Keratinocyte (primary cell): ENCODE measurements at regions not wholly inside any gene's neighbourhood (a gene's known extent, or its start where the extent isn't known, plus 50 kb on each side); places are given as distances from the start of the nearest gene placed in this dataset.

ENCODE experiments used
- DNase-seq: peaks from one replicate; pipeline ENCODE4 v3.0.0-alpha.2; 2011; ENCODE audit warnings: low read depth, missing footprints, low spot score
- FAIRE-seq: peaks from 2 replicates; lab custom pipeline; 2011; peaks lifted over from hg19 to GRCh38; lab: Jason Lieb, UNC
- H2AFZ ChIP-seq: 2 replicates; pipeline ENCODE4 v1.6.0; 2012; ENCODE audit warnings: low read length, control low read depth, inconsistent platforms; ENCODE audit not compliant: control insufficient read depth
- H3K27ac ChIP-seq: 2 replicates; pipeline ENCODE4 v1.5.1; 2011; ENCODE audit warnings: low read length; ENCODE audit not compliant: control insufficient read depth, insufficient read depth
- H3K27me3 ChIP-seq: 3 replicates; pipeline ENCODE4 v1.6.0; 2011; ENCODE audit warnings: low read length; ENCODE audit not compliant: control insufficient read depth, insufficient read depth; ENCODE audit errors: extremely low read depth
- H3K36me3 ChIP-seq, 2 experiments: 2 replicates in 1 of 2; 3 replicates in 1 of 2; pipeline ENCODE4 v1.5.1; 2011; ENCODE audit warnings: low read length in 2 of 2, mild to moderate bottlenecking in 1 of 2; ENCODE audit not compliant: control insufficient read depth in 2 of 2, insufficient read depth in 2 of 2; ENCODE audit errors: extremely low read depth in 1 of 2
- H3K4me1 ChIP-seq: 3 replicates; pipeline ENCODE4 v1.5.1; 2011; ENCODE audit warnings: low read length; ENCODE audit not compliant: control insufficient read depth, insufficient read depth; ENCODE audit errors: extremely low read depth
- H3K4me2 ChIP-seq: 3 replicates; pipeline ENCODE4 v1.6.0; 2011; ENCODE audit warnings: low read depth, low read length; ENCODE audit not compliant: control insufficient read depth, insufficient read depth; ENCODE audit errors: extremely low read depth
- H3K4me3 ChIP-seq, 3 experiments: fragments of 200-600 bp in 1 of 3; sonication (generic) in 1 of 3; 2 replicates in 2 of 3; 3 replicates in 1 of 3; pipeline ENCODE4 v1.5.1; 2011 to 2016; ENCODE audit warnings: low read length in 3 of 3, mild to moderate bottlenecking in 3 of 3, control low read depth in 2 of 3, inconsistent platforms in 1 of 3, low read depth in 1 of 3, mixed read lengths in 1 of 3, mixed run types in 1 of 3, moderate library complexity in 1 of 3; ENCODE audit not compliant: control insufficient read depth in 2 of 3, insufficient read depth in 2 of 3; ENCODE audit errors: extremely low read depth in 1 of 3
- H3K79me2 ChIP-seq: 2 replicates; pipeline ENCODE4 v1.6.0; 2012; ENCODE audit warnings: low read length; ENCODE audit not compliant: control insufficient read depth, insufficient read depth
- H3K9ac ChIP-seq: 3 replicates; pipeline ENCODE4 v1.6.0; 2011; ENCODE audit warnings: low read length; ENCODE audit not compliant: control insufficient read depth, insufficient read depth; ENCODE audit errors: extremely low read depth
- H3K9me1 ChIP-seq: 3 replicates; pipeline ENCODE4 v1.6.0; 2011; ENCODE audit warnings: low read length; ENCODE audit not compliant: control insufficient read depth, insufficient read depth; ENCODE audit errors: extremely low read depth
- H3K9me3 ChIP-seq: 2 replicates; pipeline ENCODE4 v1.5.1; 2012; ENCODE audit warnings: low read depth, low read length; ENCODE audit not compliant: control insufficient read depth
- H4K20me1 ChIP-seq: 3 replicates; pipeline ENCODE4 v1.6.0; 2011; ENCODE audit warnings: low read length; ENCODE audit not compliant: control insufficient read depth, insufficient read depth; ENCODE audit errors: extremely low read depth
- EZH2 ChIP-seq: IDR thresholded peaks from one replicate; pipeline ENCODE4 v1.6.1; 2012; ENCODE audit warnings: inconsistent platforms, mild to moderate bottlenecking, low read length, moderate library complexity
- dilution Hi-C: fragments of 300-500 bp; cut with MboI; formaldehyde crosslinking; loops from one replicate; pipeline ENCODE4 v1.7.0; 2020; ENCODE audit warnings: low sequenced_read_pairs; ENCODE audit not compliant: extremely low pct_ligation_motif_present
- TF ChIP-seq, protein P1 (sequence below), 3 experiments: IDR thresholded peaks in 1 of 3; conservative IDR thresholded peaks in 1 of 3; optimal IDR thresholded peaks in 1 of 3; 2 replicates in 2 of 3; 3 replicates in 1 of 3; pipeline versions ENCODE3 to v1.5.1; 2011; ENCODE audit warnings: low read length in 3 of 3, mild to moderate bottlenecking in 3 of 3, moderate library complexity in 2 of 3, control low read depth in 1 of 3, inconsistent platforms in 1 of 3; ENCODE audit not compliant: insufficient read depth in 2 of 3; ENCODE audit errors: extremely low read depth in 1 of 3

DNA sequence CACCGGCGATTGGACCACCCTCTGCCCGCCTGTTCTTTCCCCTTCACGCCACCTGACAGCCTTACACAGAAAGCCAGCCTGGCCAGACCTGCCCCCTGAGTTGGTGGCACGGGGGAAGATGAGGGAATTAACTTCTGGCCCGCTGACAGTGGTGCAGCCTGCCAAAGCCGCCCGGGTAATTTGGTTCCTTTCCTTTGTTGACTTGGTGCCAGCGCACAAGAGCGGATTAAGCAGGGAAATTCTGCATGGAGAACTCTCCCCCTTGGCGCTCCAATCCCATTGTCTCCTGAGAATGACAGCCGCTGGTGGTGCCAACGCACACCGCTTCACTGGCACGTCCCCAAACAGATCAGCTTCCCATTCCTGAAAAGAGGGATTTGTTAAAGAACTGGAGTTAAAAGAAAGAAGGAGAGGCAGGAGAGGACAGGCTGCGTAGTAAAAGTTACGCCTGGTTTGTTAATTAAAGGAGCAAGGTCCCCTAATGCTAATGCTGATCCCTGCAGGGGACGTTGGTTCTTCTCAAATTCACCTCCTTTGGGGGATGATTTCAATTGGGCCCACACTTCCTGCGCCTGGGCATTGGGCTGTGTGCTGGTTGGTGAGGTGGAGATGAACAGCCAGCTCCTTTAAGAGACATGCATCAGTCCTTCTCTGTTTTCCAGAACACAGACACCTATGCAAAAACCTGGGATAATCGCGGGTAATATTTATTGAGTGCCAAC lies 286.8 kb downstream of the MYCN start:
- DNase-seq (no peak), FAIRE-seq (no peak)
- H3K9ac ChIP-seq, result no peak overlapping the region
- H3K4me1 ChIP-seq, result no peaks in the 10 kb centered on the region
- peaks cover 10% of the 10 kb centered on the region for H3K27me3 ChIP-seq
- dilution Hi-C loops, result no loop called here
- no peaks in the 10 kb centered on the region for H3K36me3 ChIP-seq
- H3K9me1 ChIP-seq, result no peaks in the 10 kb centered on the region
- no peak overlapping the region for H3K4me3 ChIP-seq
- H3K79me2 ChIP-seq, result no peaks in the 10 kb centered on the region
- no peaks in the 10 kb centered on the region for H3K9me3 ChIP-seq
- H3K4me2 ChIP-seq, result no peak overlapping the region
- no peaks in the 10 kb centered on the region for H4K20me1 ChIP-seq
- H3K27ac ChIP-seq, result no peak overlapping the region
- no peak overlapping the region for H2AFZ ChIP-seq
- TF ChIP-seq, protein P1, sequence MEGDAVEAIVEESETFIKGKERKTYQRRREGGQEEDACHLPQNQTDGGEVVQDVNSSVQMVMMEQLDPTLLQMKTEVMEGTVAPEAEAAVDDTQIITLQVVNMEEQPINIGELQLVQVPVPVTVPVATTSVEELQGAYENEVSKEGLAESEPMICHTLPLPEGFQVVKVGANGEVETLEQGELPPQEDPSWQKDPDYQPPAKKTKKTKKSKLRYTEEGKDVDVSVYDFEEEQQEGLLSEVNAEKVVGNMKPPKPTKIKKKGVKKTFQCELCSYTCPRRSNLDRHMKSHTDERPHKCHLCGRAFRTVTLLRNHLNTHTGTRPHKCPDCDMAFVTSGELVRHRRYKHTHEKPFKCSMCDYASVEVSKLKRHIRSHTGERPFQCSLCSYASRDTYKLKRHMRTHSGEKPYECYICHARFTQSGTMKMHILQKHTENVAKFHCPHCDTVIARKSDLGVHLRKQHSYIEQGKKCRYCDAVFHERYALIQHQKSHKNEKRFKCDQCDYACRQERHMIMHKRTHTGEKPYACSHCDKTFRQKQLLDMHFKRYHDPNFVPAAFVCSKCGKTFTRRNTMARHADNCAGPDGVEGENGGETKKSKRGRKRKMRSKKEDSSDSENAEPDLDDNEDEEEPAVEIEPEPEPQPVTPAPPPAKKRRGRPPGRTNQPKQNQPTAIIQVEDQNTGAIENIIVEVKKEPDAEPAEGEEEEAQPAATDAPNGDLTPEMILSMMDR (optimal IDR thresholded peaks at IDR 0.05 in 1 of 3, IDR thresholded peaks at IDR 0.05 in 1 of 3, conservative IDR thresholded peaks at IDR 0.05 in 1 of 3; ENCODE audit: extremely low read depth in 1 of 3, insufficient read depth in 2 of 3, low read length in 3 of 3), result no peak
- no peak for TF ChIP-seq EZH2

DNA sequence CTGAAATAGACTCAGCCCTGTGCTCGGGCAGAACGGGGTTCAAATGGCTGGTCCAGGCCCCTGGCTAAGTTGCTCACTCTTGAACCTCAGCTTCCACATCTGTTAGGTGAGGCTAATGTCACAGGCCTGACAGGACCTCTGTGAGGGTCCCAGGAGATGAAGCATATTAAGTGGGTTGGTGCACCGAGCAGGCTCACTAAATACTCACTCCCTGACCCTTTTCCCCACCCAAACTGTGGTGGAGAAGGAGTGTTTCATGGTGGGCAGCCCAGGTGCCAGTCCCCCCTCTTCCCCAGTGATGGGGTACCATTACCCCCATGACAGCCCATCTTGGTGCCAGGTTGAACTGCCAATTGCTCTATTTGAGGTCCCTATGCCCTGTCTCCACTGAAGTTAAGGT lies 286.0 kb downstream of the MYCN start:
- Histone ChIP-seq H2AFZ (no peak overlapping the region), H3K4me1 (no peaks in the 10 kb centered on the region), H3K4me3 (no peak overlapping the region), H3K9me1 (no peaks in the 10 kb centered on the region), H3K36me3 (no peaks in the 10 kb centered on the region), H3K4me2 (no peak overlapping the region), H3K79me2 (no peaks in the 10 kb centered on the region), H3K9ac (no peak overlapping the region), H4K20me1 (no peaks in the 10 kb centered on the region), H3K9me3 (no peaks in the 10 kb centered on the region), H3K27ac (no peak overlapping the region), H3K27me3 (peaks cover 10% of the 10 kb centered on the region)
- no peak for FAIRE-seq
- dilution Hi-C loops, result no loop called here
- DNase-seq, result no peak
- TF ChIP-seq, protein P1 (optimal IDR thresholded peaks at IDR 0.05 in 1 of 3, IDR thresholded peaks at IDR 0.05 in 1 of 3, conservative IDR thresholded peaks at IDR 0.05 in 1 of 3; ENCODE audit: extremely low read depth in 1 of 3, insufficient read depth in 2 of 3, low read length in 3 of 3), result no peak
- TF ChIP-seq EZH2, result no peak
